HFFc6 (cell line): ENCODE measurements at regions not wholly inside any gene's neighbourhood (a gene's known extent, or its start where the extent isn't known, plus 50 kb on each side); places are given as distances from the start of the nearest gene placed in this dataset.

ENCODE experiments used
- DNase-seq: peaks from one replicate; pipeline ENCODE4 v3.0.0-alpha.2; 2018
- H3K27ac Mint-ChIP-seq: 2 replicates; pipeline ENCODE4 v1.8.0; 2020; ENCODE audit warnings: mild to moderate bottlenecking, mixed read lengths
- H3K27me3 Mint-ChIP-seq: 2 replicates; pipeline ENCODE4 v1.8.0; 2021; ENCODE audit warnings: mild to moderate bottlenecking, moderate library complexity, mixed read lengths; ENCODE audit not compliant: insufficient read depth
- H3K36me3 Mint-ChIP-seq: 2 replicates; pipeline ENCODE4 v1.8.0; 2021; ENCODE audit warnings: low read depth, mixed read lengths
- H3K4me1 Mint-ChIP-seq: 2 replicates; pipeline ENCODE4 v1.8.0; 2020; ENCODE audit warnings: low read depth, mixed read lengths
- H3K4me3 Mint-ChIP-seq: 2 replicates; pipeline ENCODE4 v1.8.0; 2020; ENCODE audit warnings: mild to moderate bottlenecking, moderate library complexity, mixed read lengths
- H3K9me3 Mint-ChIP-seq: 2 replicates; pipeline ENCODE4 v1.8.0; 2020; ENCODE audit warnings: mild to moderate bottlenecking, mixed read lengths
- TF ChIP-seq, protein P1 (sequence below): fragments of 200-600 bp; sonication (generic); IDR thresholded peaks from 2 replicates; pipeline ENCODE4 v1.5.0; 2021; ENCODE audit warnings: antibody characterized with exemption, mild to moderate bottlenecking

DNA sequence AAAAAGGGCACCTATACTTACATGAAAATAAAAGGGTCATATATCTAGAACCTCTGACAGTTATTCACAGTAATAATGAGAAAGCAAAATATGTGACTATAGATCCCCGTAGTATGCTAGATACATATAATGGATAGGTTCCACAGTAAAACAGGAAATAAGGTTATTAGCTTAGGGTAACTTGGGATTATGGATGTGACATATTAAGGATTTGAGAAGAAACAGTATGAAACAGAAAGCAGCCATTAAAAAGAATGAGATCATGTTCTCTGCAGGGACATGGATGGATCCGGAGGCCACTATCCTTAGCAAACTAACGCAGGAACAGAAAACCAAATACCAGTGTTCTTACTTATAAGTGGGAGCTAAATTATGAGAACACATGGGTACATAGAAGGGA is 1547.3 kb downstream of the BRINP3 start:
- peaks cover 19% of the 10 kb centered on the region for H3K9me3 Mint-ChIP-seq
- H3K4me1 Mint-ChIP-seq = no peaks in the 10 kb centered on the region
- no peak overlapping the region for H3K4me3 Mint-ChIP-seq
- no peaks in the 10 kb centered on the region for H3K27me3 Mint-ChIP-seq
- no peak for DNase-seq
- TF ChIP-seq, protein P1, sequence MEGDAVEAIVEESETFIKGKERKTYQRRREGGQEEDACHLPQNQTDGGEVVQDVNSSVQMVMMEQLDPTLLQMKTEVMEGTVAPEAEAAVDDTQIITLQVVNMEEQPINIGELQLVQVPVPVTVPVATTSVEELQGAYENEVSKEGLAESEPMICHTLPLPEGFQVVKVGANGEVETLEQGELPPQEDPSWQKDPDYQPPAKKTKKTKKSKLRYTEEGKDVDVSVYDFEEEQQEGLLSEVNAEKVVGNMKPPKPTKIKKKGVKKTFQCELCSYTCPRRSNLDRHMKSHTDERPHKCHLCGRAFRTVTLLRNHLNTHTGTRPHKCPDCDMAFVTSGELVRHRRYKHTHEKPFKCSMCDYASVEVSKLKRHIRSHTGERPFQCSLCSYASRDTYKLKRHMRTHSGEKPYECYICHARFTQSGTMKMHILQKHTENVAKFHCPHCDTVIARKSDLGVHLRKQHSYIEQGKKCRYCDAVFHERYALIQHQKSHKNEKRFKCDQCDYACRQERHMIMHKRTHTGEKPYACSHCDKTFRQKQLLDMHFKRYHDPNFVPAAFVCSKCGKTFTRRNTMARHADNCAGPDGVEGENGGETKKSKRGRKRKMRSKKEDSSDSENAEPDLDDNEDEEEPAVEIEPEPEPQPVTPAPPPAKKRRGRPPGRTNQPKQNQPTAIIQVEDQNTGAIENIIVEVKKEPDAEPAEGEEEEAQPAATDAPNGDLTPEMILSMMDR = no peak
- H3K36me3 Mint-ChIP-seq = no peaks in the 10 kb centered on the region
- H3K27ac Mint-ChIP-seq = no peak overlapping the region

DNA sequence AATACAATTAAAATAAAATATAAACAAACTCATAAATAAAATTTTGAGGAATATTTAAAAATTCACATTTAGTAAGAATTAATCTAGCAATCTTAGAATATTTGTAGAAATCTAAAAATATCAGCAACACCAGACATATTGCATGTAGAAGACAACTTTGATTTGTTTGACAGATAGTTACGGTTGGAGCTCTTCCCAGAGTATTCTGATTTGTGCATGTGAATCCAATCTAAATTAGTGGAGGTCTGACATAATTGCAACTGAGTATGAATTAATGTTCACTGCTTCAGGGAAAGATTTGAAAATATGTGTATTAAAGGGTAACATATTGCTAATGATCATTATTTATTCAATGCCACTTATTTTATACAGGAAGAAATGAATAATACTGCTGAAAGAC is 1546.2 kb downstream of the BRINP3 start:
- H3K4me3 Mint-ChIP-seq = no peak overlapping the region
- no peak for DNase-seq
- H3K36me3 Mint-ChIP-seq = no peaks in the 10 kb centered on the region
- TF ChIP-seq, protein P1 = no peak
- H3K9me3 Mint-ChIP-seq = peaks cover 19% of the 10 kb centered on the region
- no peaks in the 10 kb centered on the region for H3K27me3 Mint-ChIP-seq
- H3K27ac Mint-ChIP-seq = no peak overlapping the region
- no peaks in the 10 kb centered on the region for H3K4me1 Mint-ChIP-seq

DNA sequence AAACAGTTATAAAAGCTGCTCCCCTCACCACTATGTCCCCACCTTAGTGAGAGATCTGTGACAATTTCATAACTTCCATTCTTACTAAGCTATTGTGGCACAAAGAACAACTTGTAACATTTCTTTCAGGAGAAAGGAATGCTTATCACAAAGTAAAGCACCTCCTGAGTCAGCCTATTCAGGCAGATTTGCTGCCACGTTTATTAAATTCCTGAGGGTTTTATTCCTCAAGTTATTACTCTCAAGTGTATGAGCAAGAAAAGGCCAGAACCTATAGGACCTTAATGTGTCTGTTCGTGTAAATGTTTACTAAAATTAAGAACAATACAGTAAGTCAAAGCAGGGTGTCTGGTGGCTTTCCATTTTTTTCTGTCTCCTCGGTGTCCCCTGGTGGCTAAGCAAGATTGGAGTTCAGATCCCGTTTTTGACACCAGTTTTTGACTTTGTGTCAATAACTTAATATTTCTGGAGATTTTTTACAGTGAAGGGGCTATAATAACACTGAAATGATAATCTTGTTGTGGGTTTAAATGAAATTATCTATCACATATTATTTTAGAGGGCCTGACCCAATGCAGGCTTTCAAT is 1539.6 kb downstream of the BRINP3 start:
- Mint-ChIP-seq H3K4me1 (no peaks in the 10 kb centered on the region), H3K9me3 (peaks cover 15% of the 10 kb centered on the region), H3K36me3 (no peaks in the 10 kb centered on the region), H3K27me3 (no peaks in the 10 kb centered on the region), H3K27ac (no peak overlapping the region), H3K4me3 (no peak overlapping the region)
- no peak for DNase-seq
- TF ChIP-seq, protein P1 = no peak

DNA sequence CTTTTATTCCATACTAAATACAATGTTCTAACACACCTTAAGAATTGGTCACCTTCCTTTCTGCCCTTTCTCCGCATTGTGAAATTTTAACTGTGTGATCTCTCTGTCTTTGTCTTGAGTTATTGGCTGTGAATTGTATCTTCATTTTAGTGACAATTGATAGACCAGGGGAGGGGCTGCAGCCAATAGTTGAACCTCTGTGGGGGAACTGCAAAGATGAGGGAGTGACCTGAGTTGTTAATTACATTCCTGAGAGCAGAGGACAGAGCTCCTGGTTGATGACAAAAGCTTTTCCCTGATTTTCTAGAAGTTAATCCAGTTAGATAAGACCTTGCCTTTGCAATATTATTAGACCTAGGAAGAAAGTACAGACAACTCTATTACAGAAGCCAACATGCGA is 1535.7 kb downstream of the BRINP3 start:
- Mint-ChIP-seq H3K36me3 (no peaks in the 10 kb centered on the region), H3K4me1 (no peaks in the 10 kb centered on the region), H3K27ac (no peak overlapping the region), H3K4me3 (no peak overlapping the region), H3K9me3 (peaks cover 23% of the 10 kb centered on the region), H3K27me3 (no peaks in the 10 kb centered on the region)
- DNase-seq = no peak
- TF ChIP-seq, protein P1 = no peak

DNA sequence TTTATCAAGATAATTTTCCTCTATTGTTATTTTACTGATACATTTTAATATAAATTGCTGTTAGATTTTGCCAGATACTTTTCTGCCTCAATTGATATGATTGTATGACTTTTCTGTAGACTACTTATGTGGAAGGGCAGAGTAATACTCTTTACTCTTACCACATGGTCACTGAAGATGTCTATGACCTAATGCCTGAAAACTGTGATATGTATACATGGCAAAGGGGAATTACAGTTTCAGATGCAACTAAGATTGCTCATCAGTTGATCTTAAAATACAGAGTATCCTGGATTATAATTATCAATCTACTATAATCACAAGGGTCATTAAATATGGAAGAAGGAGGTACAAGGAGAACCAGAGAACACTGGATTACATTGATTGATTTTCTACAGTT is 1528.0 kb downstream of the BRINP3 start:
- Mint-ChIP-seq H3K4me1 (no peaks in the 10 kb centered on the region), H3K4me3 (no peak overlapping the region), H3K36me3 (no peaks in the 10 kb centered on the region; the same call in 1 of the 2 replicates), H3K9me3 (peaks cover 49% of the 10 kb centered on the region), H3K27ac (no peak overlapping the region), H3K27me3 (no peaks in the 10 kb centered on the region)
- TF ChIP-seq, protein P1 = no peak
- no peak for DNase-seq
